HEK293 (cell line): ENCODE measurements at regions not wholly inside any gene's neighbourhood (a gene's known extent, or its start where the extent isn't known, plus 50 kb on each side); places are given as distances from the start of the nearest gene placed in this dataset.
"Not testable (repeated sequence)": the region's sequence is repeated elsewhere in the genome, so short reads cannot be mapped to it uniquely, and the experiment has no call there.

Experiments
- CTCF ChIA-PET: fragments of 350-600 bp; formaldehyde crosslinking; extraction: SDS; loops from one replicate; lab custom pipeline; 2021; ENCODE audit warnings: antibody characterized with exemption; lab: Yijun Ruan, JAX
- POLR2A ChIA-PET: fragments of 300-600 bp; formaldehyde crosslinking; extraction: SDS; loops from one replicate; lab custom pipeline; 2020; ENCODE audit warnings: antibody characterized with exemption, inconsistent platforms; lab: Yijun Ruan, JAX
- H3K27ac ChIP-seq: fragments of 200-500 bp; sonication (Bioruptor generic); 2 replicates; pipeline ENCODE4 v1.5.1; 2014; ENCODE audit warnings: low read depth, low read length, control low read depth, inconsistent platforms; ENCODE audit errors: extremely low read depth
- H3K36me3 ChIP-seq, 2 experiments: fragments of 200-500 bp in 1 of 2; sonication (Bioruptor generic) in 1 of 2; 1 replicate in 1 of 2; 2 replicates in 1 of 2; pipeline ENCODE4 v1.5.1; 2014 to 2017; ENCODE audit warnings: inconsistent platforms in 2 of 2, low read length in 2 of 2; ENCODE audit not compliant: control insufficient read depth in 2 of 2, insufficient read depth in 1 of 2
- H3K4me1 ChIP-seq: fragments of 200-500 bp; sonication (Bioruptor generic); 2 replicates; pipeline ENCODE4 v1.5.1; 2014; ENCODE audit warnings: mild to moderate bottlenecking, low read length, inconsistent platforms; ENCODE audit not compliant: control insufficient read depth, insufficient read depth
- H3K4me3 ChIP-seq: 2 replicates; pipeline ENCODE4 v1.5.1; 2011; ENCODE audit warnings: low read depth, mild to moderate bottlenecking, control low read depth, low read length, moderate library complexity
- H3K9me3 ChIP-seq: fragments of 200-500 bp; sonication (Bioruptor generic); 2 replicates; pipeline ENCODE4 v1.5.1; 2014; ENCODE audit warnings: low read depth, low read length, inconsistent platforms; ENCODE audit not compliant: control insufficient read depth, insufficient read depth
- EGR2 ChIP-seq: fragments of 450-650 bp; formaldehyde crosslinking; IDR thresholded peaks from 2 replicates; pipeline ENCODE4 v1.5.1; 2016; ENCODE audit warnings: low read depth, missing biosample characterization, missing genetic modification characterization
- GLI2 ChIP-seq: fragments of 450-650 bp; formaldehyde crosslinking; IDR thresholded peaks from 2 replicates; pipeline ENCODE4; 2017; ENCODE audit warnings: missing biosample characterization, missing genetic modification characterization, low read depth, borderline replicate concordance
- KLF1 ChIP-seq: fragments of 450-650 bp; formaldehyde crosslinking; IDR thresholded peaks from 2 replicates; pipeline ENCODE4 v1.5.1; 2016; ENCODE audit warnings: missing biosample characterization, missing genetic modification characterization
- REPIN1 ChIP-seq: fragments of 450-650 bp; formaldehyde crosslinking; IDR thresholded peaks from 2 replicates; pipeline ENCODE4 v1.5.1; 2017; ENCODE audit warnings: missing biosample characterization, missing genetic modification characterization, low read depth
- SETDB1 ChIP-seq: IDR thresholded peaks from one replicate; pipeline ENCODE4 v1.6.1; 2017; ENCODE audit warnings: mild to moderate bottlenecking, low read length, moderate library complexity, mixed read lengths; ENCODE audit not compliant: insufficient read length
- TRIM28 ChIP-seq: IDR thresholded peaks from 2 replicates; pipeline ENCODE4 v1.6.1; 2011; ENCODE audit warnings: low read length, control low read depth, borderline replicate concordance
- YY1 ChIP-seq: fragments of 450-650 bp; formaldehyde crosslinking; IDR thresholded peaks from 2 replicates; pipeline ENCODE4 v1.5.1; 2018; ENCODE audit warnings: missing biosample characterization, missing genetic modification characterization
- ZNF169 ChIP-seq: fragments of 450-650 bp; formaldehyde crosslinking; IDR thresholded peaks from 2 replicates; pipeline ENCODE4 v1.5.1; 2016; ENCODE audit warnings: missing biosample characterization, missing genetic modification characterization
- ZNF19 ChIP-seq: fragments of 450-650 bp; formaldehyde crosslinking; IDR thresholded peaks from 2 replicates; pipeline ENCODE4; 2016; ENCODE audit warnings: missing biosample characterization, missing genetic modification characterization, low read depth
- ZNF221 ChIP-seq: fragments of 450-650 bp; formaldehyde crosslinking; IDR thresholded peaks from 2 replicates; pipeline ENCODE4 v1.5.1; 2017; ENCODE audit warnings: missing biosample characterization, missing genetic modification characterization, borderline replicate concordance
- ZNF239 ChIP-seq: fragments of 450-650 bp; formaldehyde crosslinking; IDR thresholded peaks from 2 replicates; pipeline ENCODE4 v1.5.1; 2016; ENCODE audit warnings: missing biosample characterization, missing genetic modification characterization
- ZNF341 ChIP-seq: fragments of 450-650 bp; formaldehyde crosslinking; IDR thresholded peaks from 2 replicates; pipeline ENCODE4; 2016; ENCODE audit warnings: low read depth, missing biosample characterization, missing genetic modification characterization
- ZNF366 ChIP-seq: fragments of 450-650 bp; formaldehyde crosslinking; conservative IDR thresholded peaks from 2 replicates; pipeline ENCODE4 v1.5.1; 2016; ENCODE audit warnings: missing biosample characterization, missing genetic modification characterization
- ZNF426 ChIP-seq: fragments of 450-650 bp; formaldehyde crosslinking; IDR thresholded peaks from 2 replicates; pipeline ENCODE4 v1.5.1; 2017; ENCODE audit warnings: missing biosample characterization, missing genetic modification characterization, mild to moderate bottlenecking, inconsistent platforms, moderate library complexity
- ZNF544 ChIP-seq: fragments of 450-650 bp; formaldehyde crosslinking; IDR thresholded peaks from 2 replicates; pipeline ENCODE4 v1.5.0; 2017; ENCODE audit warnings: missing biosample characterization, missing genetic modification characterization
- ZNF549 ChIP-seq: fragments of 450-650 bp; IDR thresholded peaks from 2 replicates; pipeline ENCODE4 v1.5.1; 2018; ENCODE audit warnings: missing biosample characterization, missing genetic modification characterization, mild to moderate bottlenecking, inconsistent platforms, moderate library complexity
- ZNF555 ChIP-seq: fragments of 450-650 bp; formaldehyde crosslinking; conservative IDR thresholded peaks from 2 replicates; pipeline ENCODE4 v1.5.1; 2017; ENCODE audit warnings: missing biosample characterization, mild to moderate bottlenecking, missing genetic modification characterization, inconsistent platforms
- ZNF571 ChIP-seq: fragments of 450-650 bp; formaldehyde crosslinking; IDR thresholded peaks from 2 replicates; pipeline ENCODE4 v1.5.0; 2017; ENCODE audit warnings: missing biosample characterization, missing genetic modification characterization
- ZNF777 ChIP-seq: fragments of 450-650 bp; formaldehyde crosslinking; IDR thresholded peaks from 2 replicates; pipeline ENCODE4 v1.5.1; 2017; ENCODE audit warnings: missing biosample characterization, missing genetic modification characterization, borderline replicate concordance
- ZNF792 ChIP-seq: fragments of 450-650 bp; formaldehyde crosslinking; IDR thresholded peaks from 2 replicates; pipeline ENCODE4 v1.5.1; 2016; ENCODE audit warnings: missing biosample characterization, missing genetic modification characterization
- ZNF837 ChIP-seq: fragments of 450-650 bp; formaldehyde crosslinking; IDR thresholded peaks from 2 replicates; pipeline ENCODE4 v1.5.1; 2016; ENCODE audit warnings: missing biosample characterization, missing genetic modification characterization
- ZSCAN18 ChIP-seq: fragments of 450-650 bp; formaldehyde crosslinking; IDR thresholded peaks from 2 replicates; pipeline ENCODE4 v1.5.1; 2016; ENCODE audit warnings: missing biosample characterization, missing genetic modification characterization
- TF ChIP-seq, protein P1 (sequence below): fragments of 450-650 bp; formaldehyde crosslinking; IDR thresholded peaks from 2 replicates; pipeline ENCODE4 v1.5.0; 2017; ENCODE audit warnings: missing biosample characterization, missing genetic modification characterization, borderline replicate concordance
- TF ChIP-seq, protein P2 (sequence below): fragments of 450-650 bp; formaldehyde crosslinking; IDR thresholded peaks from 2 replicates; pipeline ENCODE4 v1.5.1; 2016; ENCODE audit warnings: missing biosample characterization, missing genetic modification characterization

GRCh38 chr14:106380740-106381139 is 854.4 kb downstream of the TMEM121 start:
- peaks cover 2% of the 10 kb centered on the region; the same call in 1 of the 2 replicates for H3K9me3 ChIP-seq

DNA sequence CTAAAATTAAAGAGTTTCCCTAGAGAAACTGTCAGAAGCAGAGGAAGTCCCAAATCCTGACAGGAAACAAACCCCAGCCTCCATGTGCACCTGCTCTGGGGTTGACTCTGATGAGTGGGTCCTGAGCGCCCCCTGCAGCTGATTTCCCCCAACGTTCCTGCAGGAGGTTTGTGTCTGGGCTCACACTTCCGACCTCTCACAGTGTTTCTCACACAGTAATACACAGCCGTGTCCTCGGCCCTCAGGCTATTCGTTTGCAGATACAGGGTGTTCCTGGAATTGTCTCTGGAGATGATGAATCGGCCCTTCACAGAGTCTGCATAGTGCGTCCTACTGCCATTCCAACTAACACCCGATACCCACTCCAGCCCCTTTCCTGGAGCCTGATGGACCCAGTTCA is 862.8 kb downstream of the TMEM121 start:
- H3K4me3 ChIP-seq, H3K9me3 ChIP-seq, H3K4me1 ChIP-seq, H3K36me3 ChIP-seq, POLR2A ChIA-PET, H3K27ac ChIP-seq: not testable (repeated sequence)
- CTCF ChIA-PET: interaction anchor here (0.7 to 1.4 kb wide), 2 partner anchors 15 to 19 kb away, joined by 3 to 8 read pairs; no protein-coding TSS in a partner anchor

More at GRCh38 chr14:106380740-106381139, 854.4 kb downstream of the TMEM121 start:
- Histone ChIP-seq H3K27ac (no peak overlapping the region), H3K4me3 (no peak overlapping the region), H3K4me1 (no peaks in the 10 kb centered on the region), H3K36me3 (no peaks in the 10 kb centered on the region)
- TF ChIP-seq GLI2 (tag by site-specific recombination) (no peak), ZNF341 (tag by site-specific recombination) (no peak), ZNF549 (tag by site-specific recombination) (no peak), ZNF571 (tag by site-specific recombination) (no peak), EGR2 (tag by site-specific recombination) (no peak), ZNF426 (tag by site-specific recombination) (no peak), ZNF544 (no peak), ZNF169 (tag by site-specific recombination) (no peak), ZNF221 (tag by site-specific recombination) (no peak), YY1 (tag by site-specific recombination) (no peak), ZNF239 (no peak), ZNF792 (tag by site-specific recombination) (no peak), ZNF777 (tag by site-specific recombination) (no peak), REPIN1 (tag by site-specific recombination) (no peak), ZNF19 (tag by site-specific recombination) (no peak), ZNF837 (tag by site-specific recombination) (no peak), ZNF366 (no peak), ZNF555 (tag by site-specific recombination) (no peak)
- TF ChIP-seq, protein P1, sequence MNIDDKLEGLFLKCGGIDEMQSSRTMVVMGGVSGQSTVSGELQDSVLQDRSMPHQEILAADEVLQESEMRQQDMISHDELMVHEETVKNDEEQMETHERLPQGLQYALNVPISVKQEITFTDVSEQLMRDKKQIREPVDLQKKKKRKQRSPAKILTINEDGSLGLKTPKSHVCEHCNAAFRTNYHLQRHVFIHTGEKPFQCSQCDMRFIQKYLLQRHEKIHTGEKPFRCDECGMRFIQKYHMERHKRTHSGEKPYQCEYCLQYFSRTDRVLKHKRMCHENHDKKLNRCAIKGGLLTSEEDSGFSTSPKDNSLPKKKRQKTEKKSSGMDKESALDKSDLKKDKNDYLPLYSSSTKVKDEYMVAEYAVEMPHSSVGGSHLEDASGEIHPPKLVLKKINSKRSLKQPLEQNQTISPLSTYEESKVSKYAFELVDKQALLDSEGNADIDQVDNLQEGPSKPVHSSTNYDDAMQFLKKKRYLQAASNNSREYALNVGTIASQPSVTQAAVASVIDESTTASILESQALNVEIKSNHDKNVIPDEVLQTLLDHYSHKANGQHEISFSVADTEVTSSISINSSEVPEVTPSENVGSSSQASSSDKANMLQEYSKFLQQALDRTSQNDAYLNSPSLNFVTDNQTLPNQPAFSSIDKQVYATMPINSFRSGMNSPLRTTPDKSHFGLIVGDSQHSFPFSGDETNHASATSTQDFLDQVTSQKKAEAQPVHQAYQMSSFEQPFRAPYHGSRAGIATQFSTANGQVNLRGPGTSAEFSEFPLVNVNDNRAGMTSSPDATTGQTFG (tag by site-specific recombination): no peak
- TF ChIP-seq, protein P2, sequence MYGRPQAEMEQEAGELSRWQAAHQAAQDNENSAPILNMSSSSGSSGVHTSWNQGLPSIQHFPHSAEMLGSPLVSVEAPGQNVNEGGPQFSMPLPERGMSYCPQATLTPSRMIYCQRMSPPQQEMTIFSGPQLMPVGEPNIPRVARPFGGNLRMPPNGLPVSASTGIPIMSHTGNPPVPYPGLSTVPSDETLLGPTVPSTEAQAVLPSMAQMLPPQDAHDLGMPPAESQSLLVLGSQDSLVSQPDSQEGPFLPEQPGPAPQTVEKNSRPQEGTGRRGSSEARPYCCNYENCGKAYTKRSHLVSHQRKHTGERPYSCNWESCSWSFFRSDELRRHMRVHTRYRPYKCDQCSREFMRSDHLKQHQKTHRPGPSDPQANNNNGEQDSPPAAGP (tag by site-specific recombination): no peak
- CTCF ChIA-PET: interaction anchor here (0.9 to 2.3 kb wide), 3 partner anchors 8 to 172 kb away, joined by 3 to 12 read pairs (median 4); no protein-coding TSS in a partner anchor
- POLR2A ChIA-PET: no interaction called here

- Histone ChIP-seq H3K4me1 (no peaks in the 10 kb centered on the region), H3K27ac (no peak overlapping the region)
- TF ChIP-seq TRIM28 (no peak), ZNF544 (no peak), ZNF366 (no peak), KLF1 (tag by site-specific recombination) (no peak), ZSCAN18 (tag by site-specific recombination) (no peak), SETDB1 (no peak)
- TF ChIP-seq, all 188 proteins: peak for 0
- CTCF ChIA-PET: interaction anchor here (0.8 to 1.4 kb wide), 3 partner anchors 16 to 46 kb away, joined by 3 to 8 read pairs (median 7); no protein-coding TSS in a partner anchor
- H3K36me3 ChIP-seq: no peaks in the 10 kb centered on the region
- H3K9me3 ChIP-seq: peaks cover 3% of the 10 kb centered on the region
- no peak overlapping the region for H3K4me3 ChIP-seq
- POLR2A ChIA-PET: no interaction called here
Measured at GRCh38 chr14:106390401-106390800, 864.0 kb downstream of the TMEM121 start.
